IMR-90 (cell line): ENCODE measurements at regions not wholly inside any gene's neighbourhood (a gene's known extent, or its start where the extent isn't known, plus 50 kb on each side); places are given as distances from the start of the nearest gene placed in this dataset.

Experiments used
- ATAC-seq: fragments of 200-7000 bp; cut with Tn5 transposase; 2 replicates; pipeline ENCODE4 v1.9.1; 2020; ENCODE audit warnings: low read depth, mild to moderate bottlenecking, moderate library complexity
- BruUV-seq: library from RNA; stranded (reverse); fragments of 400-500 nt; replicated peaks from 2 replicates; lab custom pipeline; 2021; lab: Mats Ljungman, UMichigan
- CTCF ChIA-PET: fragments of 300-600 bp; formaldehyde crosslinking; extraction: SDS; loops from one replicate; lab custom pipeline; 2021; ENCODE audit warnings: antibody characterized with exemption; lab: Yijun Ruan, JAX
- POLR2A ChIA-PET: fragments of 300-600 bp; sonication (Branson Sonifier 250); formaldehyde crosslinking; loops from one replicate; lab custom pipeline; 2022; ENCODE audit warnings: antibody characterized with exemption; ENCODE audit not compliant: unreplicated experiment; lab: Charles Lee
- DNase-seq: peaks from one replicate; pipeline ENCODE4 v3.0.0; 2013
- H2AFZ ChIP-seq: replicated peaks from 2 replicates; pipeline ENCODE3; 2013; ENCODE audit warnings: low read length, mild to moderate bottlenecking; ENCODE audit not compliant: poor library complexity
- H2AK5ac ChIP-seq: 2 replicates; pipeline ENCODE4 v1.6.1; 2013; ENCODE audit warnings: low read depth, low read length, inconsistent platforms
- H2AK9ac ChIP-seq: replicated peaks from 2 replicates; pipeline ENCODE3; 2013; ENCODE audit warnings: mild to moderate bottlenecking, low read depth, low read length, moderate library complexity; ENCODE audit not compliant: poor library complexity
- H2BK120ac ChIP-seq: 2 replicates; pipeline ENCODE4 v1.6.1; 2013; ENCODE audit warnings: low read depth, low read length, inconsistent platforms
- H2BK15ac ChIP-seq: 3 replicates; pipeline ENCODE4 v1.6.1; 2013; ENCODE audit warnings: low read depth, low read length, inconsistent platforms
- H2BK20ac ChIP-seq: 2 replicates; pipeline ENCODE4 v1.6.1; 2013; ENCODE audit warnings: low read depth, mild to moderate bottlenecking, inconsistent platforms, low read length, moderate library complexity
- H2BK5ac ChIP-seq: 2 replicates; pipeline ENCODE4 v1.6.1; 2013; ENCODE audit warnings: mild to moderate bottlenecking, low read depth, low read length, inconsistent platforms; ENCODE audit not compliant: poor library complexity, severe bottlenecking
- H3K14ac ChIP-seq: replicated peaks from 2 replicates; pipeline ENCODE4 v1.6.1; 2013; ENCODE audit warnings: low read depth, low read length, inconsistent platforms
- H3K18ac ChIP-seq: 2 replicates; pipeline ENCODE4 v1.6.1; 2013; ENCODE audit warnings: low read depth, low read length, control low read depth
- H3K23ac ChIP-seq: 2 replicates; pipeline ENCODE4 v1.6.1; 2013; ENCODE audit warnings: low read depth, low read length, inconsistent platforms
- H3K27ac ChIP-seq: 2 replicates; pipeline ENCODE4 v1.5.1; 2013; ENCODE audit warnings: mild to moderate bottlenecking, control low read depth, low read length; ENCODE audit not compliant: insufficient read depth
- H3K27me3 ChIP-seq: 2 replicates; pipeline ENCODE4 v1.6.1; 2013; ENCODE audit warnings: low read length; ENCODE audit not compliant: control insufficient read depth, insufficient read depth
- H3K36me3 ChIP-seq: 2 replicates; pipeline ENCODE4 v1.6.1; 2013; ENCODE audit warnings: low read length, mixed read lengths; ENCODE audit not compliant: control insufficient read depth, insufficient read depth
- H3K4ac ChIP-seq: 2 replicates; pipeline ENCODE4 v1.6.1; 2013; ENCODE audit warnings: low read depth, low read length, inconsistent platforms
- H3K4me1 ChIP-seq: 2 replicates; pipeline ENCODE4 v1.6.1; 2013; ENCODE audit warnings: low read length, mixed read lengths; ENCODE audit not compliant: control insufficient read depth, insufficient read depth
- H3K4me2 ChIP-seq: 2 replicates; pipeline ENCODE4 v1.6.1; 2013; ENCODE audit warnings: low read depth, mild to moderate bottlenecking, control low read depth, low read length, moderate library complexity
- H3K4me3 ChIP-seq: 2 replicates; pipeline ENCODE4 v1.5.1; 2013; ENCODE audit warnings: low read depth, mild to moderate bottlenecking, control low read depth, low read length, moderate library complexity; ENCODE audit not compliant: insufficient read depth
- H3K56ac ChIP-seq: 2 replicates; pipeline ENCODE4 v1.6.1; 2013; ENCODE audit warnings: low read length, inconsistent platforms; ENCODE audit not compliant: insufficient read depth; ENCODE audit errors: extremely low read depth
- H3K79me1 ChIP-seq, 2 experiments: 2 replicates each; pipeline ENCODE4 v1.6.1; 2013; ENCODE audit warnings: low read length in 2 of 2, inconsistent platforms in 1 of 2, low read depth in 1 of 2
- H3K9ac ChIP-seq: 2 replicates; pipeline ENCODE4 v1.6.1; 2013; ENCODE audit warnings: low read depth, low read length, control low read depth
- H3K9me1 ChIP-seq: 2 replicates; pipeline ENCODE4 v1.6.1; 2013; ENCODE audit warnings: low read length, inconsistent platforms; ENCODE audit not compliant: insufficient read depth
- H3K9me3 ChIP-seq: 2 replicates; pipeline ENCODE4 v1.6.1; 2013; ENCODE audit warnings: low read length; ENCODE audit not compliant: control insufficient read depth, insufficient read depth
- H4K20me1 ChIP-seq: 2 replicates; pipeline ENCODE4 v1.6.1; 2013; ENCODE audit warnings: low read length, inconsistent platforms; ENCODE audit not compliant: insufficient read depth
- H4K5ac ChIP-seq: 2 replicates; pipeline ENCODE4 v1.6.1; 2013; ENCODE audit warnings: mild to moderate bottlenecking, low read depth, low read length, control low read depth
- H4K8ac ChIP-seq, 2 experiments: 2 replicates each; pipeline ENCODE4 v1.6.1; 2013; ENCODE audit warnings: low read depth in 2 of 2, low read length in 2 of 2, control low read depth in 1 of 2, inconsistent platforms in 1 of 2
- H4K91ac ChIP-seq: 2 replicates; pipeline ENCODE4 v1.6.1; 2013; ENCODE audit warnings: low read depth, low read length, inconsistent platforms; ENCODE audit not compliant: insufficient read depth
- BHLHE40 ChIP-seq: fragments of 150-350 bp; IDR thresholded peaks from 2 replicates; pipeline ENCODE4 v1.6.1; 2016; ENCODE audit warnings: mild to moderate bottlenecking, low read depth, low read length
- CEBPB ChIP-seq: IDR thresholded peaks from 2 replicates; pipeline ENCODE4 v1.6.1; 2012; ENCODE audit warnings: low read depth, low read length, improper control_type of control experiment
- CHD1 ChIP-seq: IDR thresholded peaks from 2 replicates; pipeline ENCODE4 v1.6.1; 2012; ENCODE audit warnings: low read depth, low read length, improper control_type of control experiment
- FOS ChIP-seq: fragments of 150-350 bp; IDR thresholded peaks from 2 replicates; pipeline ENCODE4 v1.6.1; 2016; ENCODE audit warnings: low read depth, low read length
- MAZ ChIP-seq: IDR thresholded peaks from 2 replicates; pipeline ENCODE4 v1.6.1; 2012; ENCODE audit warnings: low read depth, mild to moderate bottlenecking, low read length, improper control_type of control experiment, moderate library complexity, borderline replicate concordance
- NFE2L2 ChIP-seq: fragments of 150-350 bp; IDR thresholded peaks from 2 replicates; pipeline ENCODE4 v1.6.1; 2016; ENCODE audit warnings: low read depth, mild to moderate bottlenecking, low read length
- POLR2A ChIP-seq: IDR thresholded peaks from 2 replicates; pipeline ENCODE4 v1.6.1; 2012; ENCODE audit warnings: mild to moderate bottlenecking, low read depth, low read length
- RAD21 ChIP-seq: IDR thresholded peaks from 2 replicates; pipeline ENCODE4 v1.6.1; 2012; ENCODE audit warnings: low read length, improper control_type of control experiment
- RCOR1 ChIP-seq: IDR thresholded peaks from 2 replicates; pipeline ENCODE4 v1.6.1; 2012; ENCODE audit warnings: mild to moderate bottlenecking, low read length, improper control_type of control experiment; ENCODE audit not compliant: insufficient replicate concordance
- SMC3 ChIP-seq: fragments of 150-350 bp; IDR thresholded peaks from 2 replicates; pipeline ENCODE4 v1.6.1; 2016; ENCODE audit warnings: low read depth, mild to moderate bottlenecking, antibody characterized with exemption, low read length, moderate library complexity
- WGBS, 2 experiments: methylation state at CpG; one replicate each; pipeline versions ENCODE4 v1.1.5 to v1.1.7; 2013; ENCODE audit warnings: missing lambda C conversion rate in 2 of 2; ENCODE audit not compliant: insufficient read length in 1 of 2; ENCODE audit errors: extremely low coverage in 2 of 2; 5-methylcytosine and 5-hydroxymethylcytosine counted together
- dilution Hi-C: fragments of 300-500 bp; cut with HindIII; formaldehyde crosslinking; loops from one replicate; pipeline ENCODE4 v1.14.3; 2018; ENCODE audit warnings: low sequenced_read_pairs; ENCODE audit not compliant: unreplicated experiment
- in situ Hi-C: fragments of 300-500 bp; cut with MboI; formaldehyde crosslinking; loops from 3 replicates; pipeline ENCODE4 v1.14.3; 2019; ENCODE audit warnings: low sequenced_read_pairs, inconsistent platforms, mixed read lengths
- intact Hi-C: fragments of 100-400 bp; cut with micrococcal nuclease; formaldehyde crosslinking; loops from 2 replicates; pipeline ENCODE4 v1.10.0; 2022
- TF ChIP-seq, protein P1 (sequence below): conservative IDR thresholded peaks from 2 replicates; pipeline ENCODE4 v1.5.1; 2012; ENCODE audit warnings: mild to moderate bottlenecking, low read depth, low read length, improper control_type of control experiment

DNA sequence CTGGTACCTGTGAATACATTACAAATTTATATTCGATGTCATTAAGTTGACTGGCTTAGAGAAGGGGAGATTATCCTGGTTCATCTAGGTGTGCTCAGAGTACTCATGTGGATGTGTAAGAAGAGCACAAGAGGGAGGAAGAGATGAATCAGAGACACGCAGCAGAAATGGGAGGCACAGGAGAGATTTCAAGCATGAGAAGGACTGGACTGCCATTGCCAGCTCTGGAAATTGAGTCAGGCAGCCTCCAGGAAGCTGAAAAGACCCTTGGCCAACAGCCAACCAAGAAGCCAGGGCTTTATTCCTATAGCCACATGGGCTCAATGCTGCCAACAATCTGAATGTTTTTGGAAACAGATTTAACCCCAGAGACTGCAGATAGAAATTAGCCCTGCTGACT lies 1390.0 kb downstream of the STIM2 start:
- ChIA-PET POLR2A (no interaction called here), CTCF (interaction anchor here (0.6 kb wide), 2 partner anchors 63 to 1262 kb away, joined by 3 read pairs; no protein-coding TSS in a partner anchor)
- no peak overlapping the region for H2BK5ac ChIP-seq

More for the DNA sequence above, 1390.0 kb downstream of the STIM2 start:
- Histone ChIP-seq H3K23ac (no peak overlapping the region), H2AK5ac (no peak overlapping the region), H4K91ac (no peak overlapping the region), H3K4ac (no peak overlapping the region), H2AFZ (no peak overlapping the region), H3K4me1 (no peaks in the 10 kb centered on the region), H3K27me3 (no peaks in the 10 kb centered on the region), H3K79me1 (no peaks in the 10 kb centered on the region), H4K8ac (no peak overlapping the region), H3K14ac (no peak overlapping the region), H4K5ac (no peak overlapping the region), H3K9ac (no peak overlapping the region), H2AK9ac (no peak overlapping the region), H4K20me1 (no peaks in the 10 kb centered on the region), H3K9me1 (no peaks in the 10 kb centered on the region), H3K9me3 (no peaks in the 10 kb centered on the region), H3K4me3 (no peak overlapping the region), H3K36me3 (no peaks in the 10 kb centered on the region), H3K27ac (no peak overlapping the region), H2BK20ac (no peak overlapping the region), H2BK120ac (no peak overlapping the region), H2BK15ac (no peak overlapping the region), H3K4me2 (no peak overlapping the region), H3K56ac (no peak overlapping the region), H3K18ac (no peak overlapping the region)
- BruUV-seq, result no TSS peak
- dilution Hi-C loops (no loop called here), intact Hi-C loops (no loop called here), in situ Hi-C loops (no loop called here)
- DNase-seq, result no peak
- TF ChIP-seq CEBPB (no peak), POLR2A (no peak), NFE2L2 (no peak), RAD21 (no peak), CHD1 (no peak), FOS (no peak), MAZ (no peak), BHLHE40 (no peak), SMC3 (no peak), RCOR1 (no peak)
- TF ChIP-seq, protein P1, sequence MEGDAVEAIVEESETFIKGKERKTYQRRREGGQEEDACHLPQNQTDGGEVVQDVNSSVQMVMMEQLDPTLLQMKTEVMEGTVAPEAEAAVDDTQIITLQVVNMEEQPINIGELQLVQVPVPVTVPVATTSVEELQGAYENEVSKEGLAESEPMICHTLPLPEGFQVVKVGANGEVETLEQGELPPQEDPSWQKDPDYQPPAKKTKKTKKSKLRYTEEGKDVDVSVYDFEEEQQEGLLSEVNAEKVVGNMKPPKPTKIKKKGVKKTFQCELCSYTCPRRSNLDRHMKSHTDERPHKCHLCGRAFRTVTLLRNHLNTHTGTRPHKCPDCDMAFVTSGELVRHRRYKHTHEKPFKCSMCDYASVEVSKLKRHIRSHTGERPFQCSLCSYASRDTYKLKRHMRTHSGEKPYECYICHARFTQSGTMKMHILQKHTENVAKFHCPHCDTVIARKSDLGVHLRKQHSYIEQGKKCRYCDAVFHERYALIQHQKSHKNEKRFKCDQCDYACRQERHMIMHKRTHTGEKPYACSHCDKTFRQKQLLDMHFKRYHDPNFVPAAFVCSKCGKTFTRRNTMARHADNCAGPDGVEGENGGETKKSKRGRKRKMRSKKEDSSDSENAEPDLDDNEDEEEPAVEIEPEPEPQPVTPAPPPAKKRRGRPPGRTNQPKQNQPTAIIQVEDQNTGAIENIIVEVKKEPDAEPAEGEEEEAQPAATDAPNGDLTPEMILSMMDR, result no peak
- ATAC-seq, result no peak
- no CpG with 5 or more reads among the region's 2 CpGs for WGBS, 2 experiments
